ENCODE measurements at regions not wholly inside any gene's neighbourhood (a gene's known extent, or its start where the extent isn't known, plus 50 kb on each side); places are given as distances from the start of the nearest gene placed in this dataset.

DNA sequence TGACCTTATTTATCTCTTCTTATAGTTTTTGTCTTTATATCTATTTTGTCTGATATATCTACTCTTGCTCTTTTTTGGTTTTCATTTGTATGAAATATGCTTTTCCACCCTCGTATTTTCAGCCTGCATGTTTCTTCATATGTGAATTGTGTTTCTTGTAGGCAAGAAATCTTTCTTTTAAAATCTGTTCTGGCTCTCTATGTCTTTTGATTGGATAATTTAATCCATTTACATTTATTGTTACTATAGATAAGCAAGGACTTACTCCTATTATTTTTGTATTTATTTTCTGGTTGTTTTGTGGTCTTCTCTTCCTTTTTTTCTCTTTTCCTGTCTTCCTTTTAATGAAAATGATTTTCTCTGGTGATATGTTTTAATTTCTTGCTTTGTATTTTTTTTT is 403.1 kb downstream of the DCAF12L2 start:
- TF ChIP-seq, protein P1, sequence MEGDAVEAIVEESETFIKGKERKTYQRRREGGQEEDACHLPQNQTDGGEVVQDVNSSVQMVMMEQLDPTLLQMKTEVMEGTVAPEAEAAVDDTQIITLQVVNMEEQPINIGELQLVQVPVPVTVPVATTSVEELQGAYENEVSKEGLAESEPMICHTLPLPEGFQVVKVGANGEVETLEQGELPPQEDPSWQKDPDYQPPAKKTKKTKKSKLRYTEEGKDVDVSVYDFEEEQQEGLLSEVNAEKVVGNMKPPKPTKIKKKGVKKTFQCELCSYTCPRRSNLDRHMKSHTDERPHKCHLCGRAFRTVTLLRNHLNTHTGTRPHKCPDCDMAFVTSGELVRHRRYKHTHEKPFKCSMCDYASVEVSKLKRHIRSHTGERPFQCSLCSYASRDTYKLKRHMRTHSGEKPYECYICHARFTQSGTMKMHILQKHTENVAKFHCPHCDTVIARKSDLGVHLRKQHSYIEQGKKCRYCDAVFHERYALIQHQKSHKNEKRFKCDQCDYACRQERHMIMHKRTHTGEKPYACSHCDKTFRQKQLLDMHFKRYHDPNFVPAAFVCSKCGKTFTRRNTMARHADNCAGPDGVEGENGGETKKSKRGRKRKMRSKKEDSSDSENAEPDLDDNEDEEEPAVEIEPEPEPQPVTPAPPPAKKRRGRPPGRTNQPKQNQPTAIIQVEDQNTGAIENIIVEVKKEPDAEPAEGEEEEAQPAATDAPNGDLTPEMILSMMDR (IDR thresholded peaks at IDR 0.05): no peak
- TF ChIP-seq EP300 (IDR thresholded peaks at IDR 0.05) (no peak), POLR2A (IDR thresholded peaks at IDR 0.05) (no peak), POLR2AphosphoS5 (IDR thresholded peaks at IDR 0.05) (no peak)
